Nephron progenitor cell (in vitro differentiated cells): ENCODE measurements at regions not wholly inside any gene's neighbourhood (a gene's known extent, or its start where the extent isn't known, plus 50 kb on each side); places are given as distances from the start of the nearest gene placed in this dataset.

Experiments used
- DNase-seq: peaks from one replicate; pipeline ENCODE4 v3.0.0; 2021
- H3K27ac Mint-ChIP-seq: 2 replicates; pipeline ENCODE4 v1.8.0; 2021; ENCODE audit warnings: mild to moderate bottlenecking, moderate library complexity, mixed read lengths
- H3K27me3 Mint-ChIP-seq: 2 replicates; pipeline ENCODE4 v1.8.0; 2021; ENCODE audit warnings: mild to moderate bottlenecking, low read depth, mixed read lengths; ENCODE audit not compliant: poor library complexity
- H3K36me3 Mint-ChIP-seq: 2 replicates; pipeline ENCODE4 v1.8.0; 2021; ENCODE audit warnings: low read depth, mixed read lengths
- H3K4me1 Mint-ChIP-seq: 2 replicates; pipeline ENCODE4 v1.8.0; 2021; ENCODE audit warnings: mixed read lengths
- H3K4me3 Mint-ChIP-seq: 2 replicates; pipeline ENCODE4 v1.8.0; 2021; ENCODE audit warnings: mild to moderate bottlenecking, moderate library complexity, mixed read lengths
- H3K9me3 Mint-ChIP-seq: 2 replicates; pipeline ENCODE4 v1.8.0; 2021; ENCODE audit warnings: mild to moderate bottlenecking, moderate library complexity, mixed read lengths
- TF ChIP-seq, protein P1 (sequence below): fragments of 200-600 bp; sonication (generic); IDR thresholded peaks from 2 replicates; pipeline ENCODE4 v1.5.0; 2021; ENCODE audit warnings: antibody characterized with exemption

GRCh38 chr7:36070230-36070629 is 82.8 kb upstream of the EEPD1 start:
- Mint-ChIP-seq H3K27me3 (peaks cover 10% of the 10 kb centered on the region), H3K9me3 (peaks cover 8% of the 10 kb centered on the region), H3K27ac (no peak overlapping the region), H3K36me3 (no peaks in the 10 kb centered on the region), H3K4me3 (no peak overlapping the region), H3K4me1 (peaks cover 10% of the 10 kb centered on the region)
- TF ChIP-seq, protein P1, sequence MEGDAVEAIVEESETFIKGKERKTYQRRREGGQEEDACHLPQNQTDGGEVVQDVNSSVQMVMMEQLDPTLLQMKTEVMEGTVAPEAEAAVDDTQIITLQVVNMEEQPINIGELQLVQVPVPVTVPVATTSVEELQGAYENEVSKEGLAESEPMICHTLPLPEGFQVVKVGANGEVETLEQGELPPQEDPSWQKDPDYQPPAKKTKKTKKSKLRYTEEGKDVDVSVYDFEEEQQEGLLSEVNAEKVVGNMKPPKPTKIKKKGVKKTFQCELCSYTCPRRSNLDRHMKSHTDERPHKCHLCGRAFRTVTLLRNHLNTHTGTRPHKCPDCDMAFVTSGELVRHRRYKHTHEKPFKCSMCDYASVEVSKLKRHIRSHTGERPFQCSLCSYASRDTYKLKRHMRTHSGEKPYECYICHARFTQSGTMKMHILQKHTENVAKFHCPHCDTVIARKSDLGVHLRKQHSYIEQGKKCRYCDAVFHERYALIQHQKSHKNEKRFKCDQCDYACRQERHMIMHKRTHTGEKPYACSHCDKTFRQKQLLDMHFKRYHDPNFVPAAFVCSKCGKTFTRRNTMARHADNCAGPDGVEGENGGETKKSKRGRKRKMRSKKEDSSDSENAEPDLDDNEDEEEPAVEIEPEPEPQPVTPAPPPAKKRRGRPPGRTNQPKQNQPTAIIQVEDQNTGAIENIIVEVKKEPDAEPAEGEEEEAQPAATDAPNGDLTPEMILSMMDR: no peak
- DNase-seq: no peak

- no peaks in the 10 kb centered on the region for H3K36me3 Mint-ChIP-seq
- DNase-seq: no peak
- peaks cover 8% of the 10 kb centered on the region for H3K27me3 Mint-ChIP-seq
- no peak overlapping the region for H3K4me3 Mint-ChIP-seq
- no peak overlapping the region for H3K27ac Mint-ChIP-seq
- no peaks in the 10 kb centered on the region for H3K9me3 Mint-ChIP-seq
- TF ChIP-seq, protein P1: no peak
- H3K4me1 Mint-ChIP-seq: peaks cover 10% of the 10 kb centered on the region
Observed at GRCh38 chr7:36071605-36072004, 81.4 kb upstream of the EEPD1 start.

DNA sequence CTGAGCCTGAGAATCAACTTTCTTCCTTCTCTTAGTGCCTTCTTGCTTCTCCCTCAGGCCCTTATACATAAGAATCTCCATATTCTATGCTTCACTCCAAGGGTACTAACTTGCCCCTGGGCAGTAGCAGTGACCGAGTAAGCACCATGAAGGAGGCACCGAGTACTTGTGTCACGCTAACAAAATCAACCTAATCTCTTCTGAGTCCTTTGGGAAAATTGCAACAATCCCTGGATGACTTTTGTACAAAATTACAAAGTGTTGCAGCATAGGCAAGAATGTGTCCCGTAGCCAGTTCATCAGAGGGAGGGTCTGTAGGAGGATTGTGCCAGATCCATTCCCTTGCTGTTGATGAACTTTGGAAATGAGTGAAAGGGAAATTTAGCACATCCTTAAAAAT is 80.4 kb upstream of the EEPD1 start:
- Mint-ChIP-seq H3K4me1 (peaks cover 10% of the 10 kb centered on the region), H3K27ac (no peak overlapping the region)

GRCh38 chr7:36075561-36075960 is 77.5 kb upstream of the EEPD1 start:
- no peaks in the 10 kb centered on the region for H3K4me1 Mint-ChIP-seq
- peaks cover 11% of the 10 kb centered on the region for H3K27me3 Mint-ChIP-seq
- TF ChIP-seq, protein P1: no peak
- H3K27ac Mint-ChIP-seq: no peak overlapping the region
- no peak for DNase-seq
- no peaks in the 10 kb centered on the region for H3K36me3 Mint-ChIP-seq
- H3K9me3 Mint-ChIP-seq: no peaks in the 10 kb centered on the region
- no peak overlapping the region for H3K4me3 Mint-ChIP-seq

More for the DNA sequence above, 80.4 kb upstream of the EEPD1 start:
- Mint-ChIP-seq H3K9me3 (no peaks in the 10 kb centered on the region), H3K36me3 (no peaks in the 10 kb centered on the region), H3K4me3 (no peak overlapping the region), H3K27me3 (peaks cover 11% of the 10 kb centered on the region)
- DNase-seq: no peak
- TF ChIP-seq, protein P1: no peak

- TF ChIP-seq, protein P1: no peak
- H3K27ac Mint-ChIP-seq: no peak overlapping the region
- H3K27me3 Mint-ChIP-seq: peaks cover 10% of the 10 kb centered on the region
- H3K9me3 Mint-ChIP-seq: no peaks in the 10 kb centered on the region
- DNase-seq: no peak
- H3K4me1 Mint-ChIP-seq: no peaks in the 10 kb centered on the region
- H3K36me3 Mint-ChIP-seq: no peaks in the 10 kb centered on the region
- no peak overlapping the region for H3K4me3 Mint-ChIP-seq
Observed at GRCh38 chr7:36076074-36076473, 77.0 kb upstream of the EEPD1 start.

DNA sequence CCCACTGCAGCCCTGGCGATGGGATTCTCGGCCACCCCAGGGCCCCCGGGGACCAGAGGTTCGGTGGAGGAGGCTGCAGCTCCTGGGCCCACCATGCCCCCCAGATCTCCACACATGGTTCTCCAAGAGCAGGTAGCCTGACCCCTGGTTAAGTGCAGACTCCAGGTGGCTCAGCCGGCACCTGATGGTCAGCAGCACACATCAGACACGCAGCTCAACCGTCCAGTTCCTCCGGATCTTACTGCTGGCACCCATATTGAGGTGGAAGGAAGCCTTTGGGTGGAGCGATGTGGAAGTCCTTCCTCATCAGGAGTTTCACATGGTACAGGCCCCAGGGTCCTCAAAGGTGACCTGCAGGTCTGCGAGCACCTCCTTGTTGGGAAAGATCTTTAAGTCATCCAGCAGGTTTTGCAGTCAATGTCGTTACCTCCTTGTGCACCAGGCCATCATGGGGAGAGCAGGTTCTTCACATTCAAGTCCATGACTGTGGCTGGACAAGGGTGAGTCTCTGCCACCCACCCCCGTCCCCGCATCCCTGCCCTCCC is 74.2 kb upstream of the EEPD1 start:
- H3K4me1 Mint-ChIP-seq: peaks cover under 1% of the 10 kb centered on the region
- no peaks in the 10 kb centered on the region for H3K9me3 Mint-ChIP-seq
- no peak overlapping the region for H3K4me3 Mint-ChIP-seq
- DNase-seq: no peak
- no peaks in the 10 kb centered on the region for H3K36me3 Mint-ChIP-seq
- peaks cover 10% of the 10 kb centered on the region for H3K27me3 Mint-ChIP-seq
- TF ChIP-seq, protein P1: no peak
- no peak overlapping the region for H3K27ac Mint-ChIP-seq
